OCI-LY3 (cell line): ENCODE measurements at regions not wholly inside any gene's neighbourhood (a gene's known extent, or its start where the extent isn't known, plus 50 kb on each side); places are given as distances from the start of the nearest gene placed in this dataset.

Experiments used
- CTCF ChIP-seq: fragments of 200-600, 300-600 bp; sonication (generic); IDR thresholded peaks from 2 replicates; pipeline ENCODE4 v1.5.1; 2014; ENCODE audit warnings: antibody characterized with exemption, low read length, low read depth
- EZH2phosphoT487 ChIP-seq: fragments of 200-600 bp; shearing (Covaris generic); IDR thresholded peaks from 2 replicates; pipeline ENCODE4 v1.6.1; 2018; ENCODE audit warnings: antibody characterized with exemption, mixed run types, low read depth

DNA sequence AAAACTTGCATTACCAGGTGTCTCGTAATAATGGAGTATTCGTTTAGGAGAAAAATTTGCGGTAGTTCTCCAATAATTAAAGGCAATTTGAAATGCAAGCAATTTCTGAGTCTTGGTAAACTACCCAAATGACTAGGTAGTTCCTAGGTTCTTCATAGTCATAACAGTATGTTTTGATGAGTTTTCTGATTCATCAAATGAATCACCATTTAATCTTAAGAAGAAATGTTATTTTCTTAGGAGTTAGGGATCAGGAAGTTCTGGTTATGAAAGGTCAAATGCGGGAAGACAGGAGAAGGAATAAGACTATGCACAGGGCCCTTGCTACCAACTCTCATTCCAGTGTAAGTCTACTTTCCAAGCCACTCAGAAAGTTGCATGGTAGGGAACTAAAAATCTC is 221.5 kb upstream of the SOX9 start:
- TF ChIP-seq CTCF (no peak), EZH2phosphoT487 (no peak)
